K562 (cell line): ENCODE measurements at regions not wholly inside any gene's neighbourhood (a gene's known extent, or its start where the extent isn't known, plus 50 kb on each side); places are given as distances from the start of the nearest gene placed in this dataset.
A peak's percentile ranks its signal among the peaks of the same experiment; 100 is the strongest.

Experiments
- ATAC-seq: fragments of 200-7000 bp; cut with Tn5 transposase; 3 replicates; pipeline ENCODE4 v1.9.1; 2020; ENCODE audit warnings: moderate library complexity
- BruUV-seq: library from RNA; stranded (reverse); fragments of 400-500 nt; replicated peaks from 2 replicates; lab custom pipeline; 2021; lab: Mats Ljungman, UMichigan
- CTCF ChIA-PET: fragments of 300-600 bp; formaldehyde crosslinking; extraction: SDS; loops from one replicate; lab custom pipeline; 2021; ENCODE audit warnings: low intra/inter-chr PET ratio; lab: Yijun Ruan, JAX
- POLR2A ChIA-PET: fragments of 300-600, 350-650 bp; sonication (Branson Sonifier 250); formaldehyde crosslinking; extraction: SDS; loops from one replicate; lab custom pipeline; 2021; ENCODE audit warnings: antibody characterized with exemption, inconsistent platforms; lab: Yijun Ruan, JAX
- DNase-seq, 4 experiments: peaks; one replicate each; pipeline versions ENCODE4 v3.0.0 to v3.0.0-alpha.2; 2011 to 2018; ENCODE audit warnings: low spot score in 3 of 4, mixed read lengths in 3 of 4; ENCODE audit errors: extremely low read depth in 1 of 4
- FAIRE-seq: peaks from 2 replicates; lab custom pipeline; 2011; peaks lifted over from hg19 to GRCh38; lab: Jason Lieb, UNC
- H2AFZ ChIP-seq: 2 replicates; pipeline ENCODE4 v1.6.0; 2011; ENCODE audit warnings: low read depth, low read length, control low read depth, inconsistent platforms
- H3K27ac ChIP-seq: fragments of 200-600 bp; 3 replicates; pipeline ENCODE4 v1.8.0; 2011; ENCODE audit warnings: low read depth, mild to moderate bottlenecking, control low read depth, inconsistent platforms, low read length, moderate library complexity, mixed read lengths; ENCODE audit errors: extremely low read depth
- H3K27me3 ChIP-seq, 2 experiments: fragments of 300-600 bp in 1 of 2; 2 replicates in 1 of 2; 3 replicates in 1 of 2; pipeline versions ENCODE4 v1.6.0 to v1.8.0; 2011; ENCODE audit warnings: inconsistent platforms in 2 of 2, low read length in 2 of 2, mild to moderate bottlenecking in 1 of 2, mixed read lengths in 1 of 2, moderate library complexity in 1 of 2; ENCODE audit not compliant: control insufficient read depth in 2 of 2, insufficient read depth in 2 of 2
- H3K36me3 ChIP-seq: fragments of 300-600 bp; 3 replicates; pipeline ENCODE4 v1.8.0; 2011; ENCODE audit warnings: mild to moderate bottlenecking, low read length, inconsistent platforms; ENCODE audit not compliant: control insufficient read depth, insufficient read depth
- H3K4me1 ChIP-seq, 2 experiments: fragments of 200-600 bp in 1 of 2; replicated peaks in 1 of 2; 2 replicates in 1 of 2; 3 replicates in 1 of 2; pipeline versions ENCODE4 v1.5.1 to v1.8.0; 2011; ENCODE audit warnings: inconsistent platforms in 2 of 2, low read length in 2 of 2, mild to moderate bottlenecking in 1 of 2, mixed read lengths in 1 of 2, moderate library complexity in 1 of 2; ENCODE audit not compliant: control insufficient read depth in 2 of 2, insufficient read depth in 2 of 2
- H3K4me2 ChIP-seq: 2 replicates; pipeline ENCODE4 v1.6.1; 2011; ENCODE audit warnings: low read length, control low read depth, inconsistent platforms, mixed read lengths; ENCODE audit not compliant: insufficient read depth
- H3K4me3 ChIP-seq: fragments of 200-600 bp; sonication (generic), shearing (Covaris generic); 2 replicates; pipeline ENCODE4 v1.5.1; 2016; ENCODE audit warnings: control low read depth, inconsistent platforms
- H3K79me2 ChIP-seq: fragments of 200-600 bp; 3 replicates; pipeline ENCODE4 v1.8.0; 2011; ENCODE audit warnings: low read length, inconsistent platforms; ENCODE audit not compliant: control insufficient read depth, insufficient read depth
- H3K9ac ChIP-seq, 2 experiments: 2 replicates each; pipeline versions ENCODE4 v1.6.0 to v1.6.1; 2011; ENCODE audit warnings: low read depth in 2 of 2, low read length in 2 of 2, control low read depth in 1 of 2, inconsistent platforms in 1 of 2, mild to moderate bottlenecking in 1 of 2, mixed read lengths in 1 of 2; ENCODE audit not compliant: insufficient read depth in 1 of 2
- H3K9me1 ChIP-seq: one replicate; pipeline ENCODE4 v1.6.0; 2011; ENCODE audit warnings: inconsistent platforms, mild to moderate bottlenecking, low read length, moderate library complexity; ENCODE audit not compliant: control insufficient read depth, insufficient read depth
- H3K9me3 ChIP-seq: replicated peaks from 2 replicates; pipeline ENCODE4 v1.5.1; 2011; ENCODE audit warnings: low read depth, low read length, inconsistent platforms; ENCODE audit not compliant: control insufficient read depth, insufficient read depth
- H4K20me1 ChIP-seq: replicated peaks from 2 replicates; pipeline ENCODE4 v1.6.1; 2011; ENCODE audit warnings: low read length, inconsistent platforms, mixed read lengths; ENCODE audit not compliant: control insufficient read depth, insufficient read depth
- TFAM ChIP-seq: fragments of 250-450 bp; sonication (Bioruptor Pico); conservative IDR thresholded peaks from 2 replicates; pipeline ENCODE4 v1.5.0; 2021; ENCODE audit warnings: mild to moderate bottlenecking, moderate library complexity
- TFE3 ChIP-seq: fragments of 450-650 bp; formaldehyde crosslinking; IDR thresholded peaks from 2 replicates; pipeline ENCODE4 v1.4.0; 2020; ENCODE audit warnings: mild to moderate bottlenecking, mixed read lengths
- U2AF2 ChIP-seq: fragments of 200-400 bp; formaldehyde crosslinking; optimal IDR thresholded peaks from 2 replicates; pipeline ENCODE3; 2017; ENCODE audit warnings: low read depth, mild to moderate bottlenecking, low read length
- WGBS: fragments of 100-300 bp; shearing (Covaris generic); methylation state at CpG from one replicate; pipeline ENCODE4 v1.1.6; 2016; ENCODE audit warnings: low coverage, mixed read lengths; ENCODE audit not compliant: insufficient coverage; ENCODE audit errors: missing lambda C conversion rate; 5-methylcytosine and 5-hydroxymethylcytosine counted together
- in situ Hi-C: fragments of 300-500 bp; cut with MboI; formaldehyde crosslinking; loops from 4 replicates; pipeline ENCODE4 v1.15.0; 2018; ENCODE audit warnings: inconsistent platforms, mixed read lengths
- intact Hi-C: fragments of 100-400 bp; cut with micrococcal nuclease; formaldehyde crosslinking; loops from 2 replicates; pipeline ENCODE4 v1.14.2; 2022

GRCh38 chr3:174581558-174581957 is 277.6 kb upstream of the NAALADL2 start:
- Histone ChIP-seq H3K36me3 (no peaks in the 10 kb centered on the region), H3K4me2 (no peak overlapping the region), H3K27ac (no peak overlapping the region), H3K9me1 (no peaks in the 10 kb centered on the region), H3K27me3 (no peaks in the 10 kb centered on the region), H3K9ac (no peak overlapping the region), H3K9me3 (no peaks in the 10 kb centered on the region), H3K4me3 (no peak overlapping the region), H2AFZ (no peak overlapping the region), H3K4me1 (no peaks in the 10 kb centered on the region), H4K20me1 (no peaks in the 10 kb centered on the region), H3K79me2 (no peaks in the 10 kb centered on the region)
- BruUV-seq, result no TSS peak
- ATAC-seq, result no peak
- POLR2A ChIA-PET, result no interaction called here
- no peak for DNase-seq
- in situ Hi-C loops (no loop called here), intact Hi-C loops (no loop called here)
- no peak for FAIRE-seq
- CTCF ChIA-PET, result no interaction called here
- 0% methylated on average over 5 of the region's 5 CpGs for WGBS
- no peak for TF ChIP-seq U2AF2
- TF ChIP-seq TFE3 (CRISPR knock-in tag), result peak; percentile 53

- Histone ChIP-seq H2AFZ (no peak overlapping the region), H3K4me3 (no peak overlapping the region), H3K36me3 (no peaks in the 10 kb centered on the region), H4K20me1 (no peaks in the 10 kb centered on the region), H3K79me2 (no peaks in the 10 kb centered on the region), H3K9me3 (no peaks in the 10 kb centered on the region), H3K27me3 (no peaks in the 10 kb centered on the region), H3K9ac (no peak overlapping the region), H3K4me2 (no peak overlapping the region), H3K4me1 (no peaks in the 10 kb centered on the region), H3K9me1 (no peaks in the 10 kb centered on the region), H3K27ac (no peak overlapping the region)
- no TSS peak for BruUV-seq
- intact Hi-C loops, result no loop called here
- CTCF ChIA-PET, result no interaction called here
- POLR2A ChIA-PET, result no interaction called here
- WGBS, result 0% methylated on average over 1 of the region's 1 CpG
- in situ Hi-C loops, result no loop called here
- ATAC-seq (no peak), DNase-seq (no peak), FAIRE-seq (no peak)
- no peak for TF ChIP-seq TFAM (CRISPR knock-in tag)
Measured at GRCh38 chr3:174583396-174583795, 275.7 kb upstream of the NAALADL2 start.
